OCI-LY1 (cell line): ENCODE measurements at regions not wholly inside any gene's neighbourhood (a gene's known extent, or its start where the extent isn't known, plus 50 kb on each side); places are given as distances from the start of the nearest gene placed in this dataset.

Experiments
- EZH2 ChIP-seq: fragments of 200-600 bp; sonication (generic), shearing (Covaris generic); IDR thresholded peaks from 2 replicates; pipeline ENCODE4 v1.8.0; 2017; ENCODE audit warnings: borderline replicate concordance, mixed run types, mild to moderate bottlenecking, antibody characterized with exemption, low read length, moderate library complexity, mixed read lengths
- TF ChIP-seq, protein P1 (sequence below): fragments of 200-600 bp; sonication (generic), shearing (Covaris generic); IDR thresholded peaks from 2 replicates; pipeline ENCODE4 v1.5.1; 2017; ENCODE audit warnings: mild to moderate bottlenecking, antibody characterized with exemption, low read length, moderate library complexity, mixed read lengths

GRCh38 chr11:37858398-37858797, 1260.4 kb upstream of the RAG2 start:
- TF ChIP-seq, protein P1, sequence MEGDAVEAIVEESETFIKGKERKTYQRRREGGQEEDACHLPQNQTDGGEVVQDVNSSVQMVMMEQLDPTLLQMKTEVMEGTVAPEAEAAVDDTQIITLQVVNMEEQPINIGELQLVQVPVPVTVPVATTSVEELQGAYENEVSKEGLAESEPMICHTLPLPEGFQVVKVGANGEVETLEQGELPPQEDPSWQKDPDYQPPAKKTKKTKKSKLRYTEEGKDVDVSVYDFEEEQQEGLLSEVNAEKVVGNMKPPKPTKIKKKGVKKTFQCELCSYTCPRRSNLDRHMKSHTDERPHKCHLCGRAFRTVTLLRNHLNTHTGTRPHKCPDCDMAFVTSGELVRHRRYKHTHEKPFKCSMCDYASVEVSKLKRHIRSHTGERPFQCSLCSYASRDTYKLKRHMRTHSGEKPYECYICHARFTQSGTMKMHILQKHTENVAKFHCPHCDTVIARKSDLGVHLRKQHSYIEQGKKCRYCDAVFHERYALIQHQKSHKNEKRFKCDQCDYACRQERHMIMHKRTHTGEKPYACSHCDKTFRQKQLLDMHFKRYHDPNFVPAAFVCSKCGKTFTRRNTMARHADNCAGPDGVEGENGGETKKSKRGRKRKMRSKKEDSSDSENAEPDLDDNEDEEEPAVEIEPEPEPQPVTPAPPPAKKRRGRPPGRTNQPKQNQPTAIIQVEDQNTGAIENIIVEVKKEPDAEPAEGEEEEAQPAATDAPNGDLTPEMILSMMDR, result no peak
- no peak for TF ChIP-seq EZH2
